Panc1 (cell line): ENCODE measurements at regions not wholly inside any gene's neighbourhood (a gene's known extent, or its start where the extent isn't known, plus 50 kb on each side); places are given as distances from the start of the nearest gene placed in this dataset.

Source experiments
- ATAC-seq: fragments of 200-7000 bp; cut with Tn5 transposase; 2 replicates; pipeline ENCODE4 v1.9.1; 2020; ENCODE audit warnings: mild to moderate bottlenecking, moderate library complexity
- BruUV-seq: library from RNA; stranded (reverse); fragments of 400-500 nt; replicated peaks from 2 replicates; lab custom pipeline; 2021; lab: Mats Ljungman, UMichigan
- CTCF ChIA-PET: fragments of 300-600 bp; sonication (Branson Sonifier 250); formaldehyde crosslinking; loops from one replicate; lab custom pipeline; 2022; ENCODE audit warnings: antibody characterized with exemption; lab: Charles Lee
- POLR2A ChIA-PET: fragments of 300-600 bp; sonication (Branson Sonifier 250); formaldehyde crosslinking; loops from one replicate; lab custom pipeline; 2022; ENCODE audit warnings: antibody characterized with exemption; lab: Charles Lee
- DNase-seq: peaks from one replicate; pipeline ENCODE4 v3.0.0-alpha.2; 2010; ENCODE audit warnings: low read depth, low spot score
- H3K27ac ChIP-seq: 2 replicates; pipeline ENCODE4 v1.5.1; 2011; ENCODE audit warnings: mild to moderate bottlenecking, low read length, inconsistent platforms
- H3K27me3 ChIP-seq: fragments of 200-500 bp; sonication (Bioruptor generic); 2 replicates; pipeline ENCODE4 v1.6.0; 2014; ENCODE audit warnings: low read length, inconsistent platforms; ENCODE audit not compliant: control insufficient read depth, insufficient read depth
- H3K36me3 ChIP-seq: fragments of 200-500 bp; sonication (Bioruptor generic); 2 replicates; pipeline ENCODE4 v1.5.1; 2014; ENCODE audit warnings: inconsistent platforms, mild to moderate bottlenecking, low read length, moderate library complexity; ENCODE audit not compliant: control insufficient read depth, insufficient read depth
- H3K4me1 ChIP-seq: 2 replicates; pipeline ENCODE4 v1.5.1; 2011; ENCODE audit warnings: inconsistent platforms, mild to moderate bottlenecking, low read length, moderate library complexity; ENCODE audit not compliant: control insufficient read depth, insufficient read depth
- H3K4me3 ChIP-seq, 2 experiments: 2 replicates each; pipeline ENCODE4 v1.5.1; 2011 to 2012; ENCODE audit warnings: low read depth in 2 of 2, low read length in 2 of 2, mild to moderate bottlenecking in 2 of 2, inconsistent platforms in 1 of 2, moderate library complexity in 1 of 2
- H3K9me3 ChIP-seq: fragments of 200-500 bp; sonication (Bioruptor generic); 2 replicates; pipeline ENCODE4 v1.5.1; 2014; ENCODE audit warnings: low read depth, mild to moderate bottlenecking, inconsistent platforms, low read length, moderate library complexity; ENCODE audit not compliant: control insufficient read depth, insufficient read depth
- CTCF ChIP-seq: fragments of 450-650 bp; IDR thresholded peaks from 2 replicates; pipeline ENCODE4 v1.5.1; 2017; ENCODE audit warnings: mild to moderate bottlenecking
- POLR2AphosphoS5 ChIP-seq: IDR thresholded peaks from 2 replicates; pipeline ENCODE4 v1.6.1; 2012; ENCODE audit warnings: mild to moderate bottlenecking, low read depth, low read length, moderate library complexity
- REST ChIP-seq, 2 experiments: IDR thresholded peaks; 2 replicates each; pipeline ENCODE4 v1.6.1; 2011 to 2012; ENCODE audit warnings: low read depth in 2 of 2, control low read depth in 1 of 2, low read length in 1 of 2, mild to moderate bottlenecking in 1 of 2, moderate library complexity in 1 of 2; ENCODE audit not compliant: insufficient read depth in 1 of 2
- SIN3A ChIP-seq: IDR thresholded peaks from 2 replicates; pipeline ENCODE4 v1.6.1; 2012; ENCODE audit warnings: low read depth, mild to moderate bottlenecking, low read length, moderate library complexity, borderline replicate concordance; ENCODE audit not compliant: insufficient read depth
- TCF7L2 ChIP-seq: IDR thresholded peaks from 2 replicates; pipeline ENCODE4 v1.6.1; 2011; ENCODE audit warnings: mild to moderate bottlenecking, low read depth, low read length, inconsistent platforms
- in situ Hi-C: cut with HindIII; loops from 2 replicates; pipeline ENCODE4 v1.10.0; 2016; ENCODE audit warnings: low sequenced_read_pairs, low pct_unique_long_range_greater_than_20kb
- intact Hi-C: fragments of 100-400 bp; cut with micrococcal nuclease; formaldehyde crosslinking; loops from one replicate; pipeline ENCODE4 v1.10.0; 2022; ENCODE audit not compliant: unreplicated experiment

GRCh38 chr17:34414339-34414738 lies 51.3 kb upstream of the CCL1 start:
- Histone ChIP-seq H3K27me3 (no peaks in the 10 kb centered on the region; the same call in 1 of the 2 replicates), H3K9me3 (no peaks in the 10 kb centered on the region), H3K27ac (no peak overlapping the region), H3K4me1 (no peaks in the 10 kb centered on the region), H3K36me3 (no peaks in the 10 kb centered on the region), H3K4me3 (no peak overlapping the region)
- POLR2A ChIA-PET = no interaction called here
- in situ Hi-C loops = no loop called here
- no TSS peak for BruUV-seq
- TF ChIP-seq POLR2AphosphoS5 = no peak
- TF ChIP-seq TCF7L2 = no peak
- no peak for TF ChIP-seq CTCF
- no peak for TF ChIP-seq REST (IDR thresholded peaks at IDR 0.05; ENCODE audit: insufficient read depth in 1 of 2, low read depth in 2 of 2, low read length in 1 of 2)
- TF ChIP-seq SIN3A = no peak
- DNase-seq = no peak
- intact Hi-C loops = no loop called here
- no peak for ATAC-seq
- CTCF ChIA-PET = interaction anchor here (0.6 kb wide), 1 partner anchor 210 kb away, joined by 6 read pairs; no protein-coding TSS in a partner anchor

- H3K27ac ChIP-seq = no peak overlapping the region
- intact Hi-C loops = no loop called here
- CTCF ChIA-PET = interaction anchor here (0.6 kb wide), 1 partner anchor 211 kb away, joined by 6 read pairs; no protein-coding TSS in a partner anchor
Measured at GRCh38 chr17:34413443-34414119, 50.5 kb upstream of the CCL1 start.

More at GRCh38 chr17:34413443-34414119, 50.5 kb upstream of the CCL1 start:
- DNase-seq = no peak
- no peaks in the 10 kb centered on the region for H3K36me3 ChIP-seq
- BruUV-seq = no TSS peak
- TF ChIP-seq POLR2AphosphoS5 (no peak), CTCF (no peak), SIN3A (no peak), TCF7L2 (no peak), REST (IDR thresholded peaks at IDR 0.05; ENCODE audit: insufficient read depth in 1 of 2, low read depth in 2 of 2, low read length in 1 of 2) (no peak)
- ATAC-seq = no peak
- H3K4me1 ChIP-seq = no peaks in the 10 kb centered on the region
- in situ Hi-C loops = no loop called here
- no peak overlapping the region for H3K4me3 ChIP-seq
- POLR2A ChIA-PET = no interaction called here
- H3K9me3 ChIP-seq = no peaks in the 10 kb centered on the region
- no peaks in the 10 kb centered on the region; the same call in 1 of the 2 replicates for H3K27me3 ChIP-seq
